Retina (tissue), 1 donor: ENCODE measurements at regions not wholly inside any gene's neighbourhood (a gene's known extent, or its start where the extent isn't known, plus 50 kb on each side); places are given as distances from the start of the nearest gene placed in this dataset.
A peak's percentile ranks its signal among the peaks of the same experiment; 100 is the strongest.

Experiments
- DNase-seq: peaks from one replicate; pipeline ENCODE4 v3.0.0-alpha.2; 2016

DNA sequence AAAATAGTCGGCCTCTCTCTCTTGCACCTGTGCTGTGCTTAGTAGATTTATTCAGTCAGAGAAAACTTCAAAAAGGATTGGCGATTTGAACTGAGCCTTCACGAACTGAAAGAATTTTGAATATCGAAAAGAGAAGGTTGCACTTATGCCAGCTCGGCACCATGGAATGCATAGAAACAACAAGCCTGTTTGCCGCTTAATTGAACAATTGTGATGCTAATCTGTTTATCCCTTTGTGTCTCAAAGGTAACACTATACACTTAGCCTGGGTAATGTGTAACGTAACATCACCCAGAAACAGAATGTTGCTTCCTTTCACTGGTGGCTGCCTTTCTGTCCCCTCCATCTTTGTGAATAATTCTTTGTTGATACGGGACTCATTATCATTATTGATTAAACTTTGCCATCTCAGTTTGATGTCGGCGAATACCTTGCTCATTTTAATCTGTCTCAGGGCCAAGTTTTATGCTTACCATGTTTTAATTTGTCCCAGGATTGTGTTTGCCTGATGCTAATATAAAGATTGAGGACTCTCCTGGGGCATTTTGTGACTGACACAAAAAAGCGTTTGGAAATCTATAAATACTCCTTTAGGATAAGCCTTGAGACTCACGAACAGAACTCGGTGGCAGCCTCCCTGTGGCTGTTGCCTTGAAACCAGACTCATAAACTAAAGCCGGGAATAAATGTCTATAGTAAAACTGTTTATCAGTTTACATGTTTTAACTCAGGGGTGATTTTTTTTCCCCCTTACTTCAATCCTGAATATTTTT lies 400.5 kb downstream of the RAPGEF2 start:
- no peak for DNase-seq

DNA sequence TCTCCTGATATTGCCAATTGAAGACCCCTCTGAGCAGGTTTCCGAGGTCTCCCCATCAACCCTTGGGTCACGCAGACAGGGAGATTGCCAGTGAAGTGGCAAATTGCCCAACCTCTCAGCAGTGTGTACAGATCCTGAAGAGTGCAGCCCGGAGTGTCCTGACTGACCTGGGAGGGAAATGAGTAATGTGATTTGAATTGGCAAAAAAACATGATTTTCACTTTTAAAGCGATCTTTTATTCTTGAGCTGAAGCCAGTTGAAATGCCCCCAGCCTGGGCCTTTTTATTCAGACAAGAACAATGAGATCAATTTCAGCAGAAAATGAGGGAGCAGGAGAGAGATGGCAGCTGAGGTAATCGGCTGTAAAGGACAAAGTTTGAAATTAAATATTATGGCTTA lies 401.8 kb downstream of the RAPGEF2 start:
- DNase-seq = peak; percentile 38

DNA sequence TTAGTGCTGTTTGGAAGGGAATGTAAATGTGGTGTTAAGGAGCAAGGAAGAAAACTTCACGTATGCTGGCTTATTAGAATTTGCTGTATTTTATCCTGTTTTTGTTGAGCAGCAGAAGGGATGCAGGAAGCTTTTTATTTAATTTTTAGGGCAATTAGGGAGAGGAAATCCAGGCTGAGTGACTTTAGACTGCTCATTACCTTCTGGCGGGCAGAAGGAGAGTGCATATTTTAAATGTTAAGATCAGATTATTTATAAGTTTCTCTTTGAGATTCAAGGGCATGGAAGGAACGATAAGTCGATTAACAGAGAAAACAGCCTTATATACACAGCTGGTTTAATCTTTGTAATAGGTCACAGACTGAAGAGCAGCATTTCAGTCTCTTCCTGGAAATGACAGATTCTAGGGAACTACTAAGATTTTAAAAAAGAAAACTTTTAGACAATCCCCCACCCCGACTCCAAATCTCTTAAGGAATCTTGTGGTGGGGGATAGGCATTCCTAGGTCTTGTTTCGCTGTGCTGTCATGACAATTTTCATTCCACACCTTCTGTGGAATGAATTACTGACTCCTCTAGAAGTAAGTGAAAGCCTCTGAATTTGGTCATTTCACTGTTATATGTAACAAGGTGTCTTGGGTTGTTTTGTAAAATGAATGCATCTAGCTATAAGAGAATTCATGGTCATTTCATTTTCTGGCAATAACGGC lies 402.5 kb downstream of the RAPGEF2 start:
- no peak for DNase-seq

DNA sequence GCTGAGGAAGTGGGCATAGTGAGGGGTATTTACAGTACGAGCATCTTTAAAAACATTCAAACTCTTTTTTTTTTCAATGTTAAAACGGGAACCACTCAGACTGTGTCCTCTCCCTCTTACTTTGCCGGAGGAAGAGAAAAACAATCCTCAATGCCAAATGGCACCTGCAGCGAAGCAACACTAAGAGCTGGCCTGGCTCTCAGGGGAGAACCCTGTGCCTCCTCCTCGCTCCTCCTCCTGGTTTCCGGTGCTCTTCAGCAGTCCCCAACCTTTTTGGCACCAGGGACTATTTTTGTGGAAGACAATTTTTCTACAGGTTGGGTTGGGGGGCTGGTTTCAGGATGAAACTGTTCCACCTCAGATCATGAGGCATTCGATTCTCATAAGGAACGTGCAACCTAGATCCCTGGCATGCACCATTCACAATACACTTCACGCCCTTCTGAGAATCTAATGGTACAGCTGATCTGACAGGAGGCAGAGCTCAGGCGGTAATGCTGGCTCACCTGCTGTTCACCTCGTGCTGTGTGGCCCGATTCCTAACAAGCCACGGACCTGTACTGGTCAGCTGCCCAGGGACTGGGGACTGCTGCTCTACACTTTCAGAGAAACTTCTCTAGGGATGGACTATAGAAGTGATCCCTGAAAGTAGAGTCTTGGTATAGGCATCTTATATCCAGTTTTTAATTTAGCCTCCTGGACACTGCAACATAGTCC lies 404.1 kb downstream of the RAPGEF2 start:
- DNase-seq = no peak

GRCh38 chr4:159508917-159509500 lies 406.1 kb downstream of the RAPGEF2 start:
- DNase-seq = no peak

DNA sequence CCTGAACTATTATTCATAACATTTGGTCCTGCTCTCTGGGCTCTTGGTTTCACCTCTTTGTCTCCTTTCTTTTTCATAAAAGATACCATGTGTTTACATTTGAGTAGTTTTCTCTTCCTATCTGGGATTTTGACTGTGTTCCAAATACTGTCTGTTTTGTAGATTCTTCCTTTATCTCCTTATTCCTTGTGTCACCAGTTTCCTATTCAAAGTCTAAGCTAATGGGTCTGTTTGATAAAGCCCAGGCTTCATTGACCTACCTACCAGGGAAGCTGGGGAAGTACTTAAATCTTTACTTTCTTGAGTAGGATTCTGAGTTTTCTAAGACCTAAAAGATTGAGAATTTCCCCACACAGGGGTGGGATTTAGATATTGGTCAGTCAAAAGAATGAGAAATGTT lies 409.5 kb downstream of the RAPGEF2 start:
- DNase-seq = no peak

DNA sequence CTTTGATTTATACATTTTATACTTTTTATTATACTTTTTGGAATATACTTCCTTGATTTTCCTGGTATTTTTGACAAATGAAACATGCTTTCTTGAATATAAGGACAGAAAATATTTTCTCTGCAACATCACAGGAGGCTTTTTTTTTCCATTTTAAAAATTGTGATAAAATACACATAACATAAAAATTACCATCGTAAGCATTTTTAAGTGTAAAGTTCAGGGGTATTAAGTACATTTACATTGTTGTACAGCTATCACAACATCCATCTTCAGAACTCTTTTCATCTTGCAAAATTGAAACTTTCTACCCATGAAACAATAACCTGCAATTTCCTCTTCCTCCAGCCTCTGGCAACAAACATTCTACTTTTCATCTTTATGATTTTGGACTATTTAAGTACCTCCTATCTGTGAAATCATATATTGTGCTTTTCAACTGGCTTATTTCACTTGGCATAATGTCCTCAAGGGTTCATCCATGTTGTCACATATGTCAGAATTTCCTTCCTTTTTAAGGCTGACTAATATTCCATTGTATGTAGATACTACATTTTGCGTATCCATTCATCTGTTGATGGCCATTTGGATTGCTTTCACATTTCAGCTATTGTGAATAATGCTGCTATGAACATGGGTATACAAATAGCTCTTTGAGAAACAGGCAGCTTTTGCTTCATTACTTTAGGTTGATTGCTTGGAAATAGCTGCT lies 412.6 kb downstream of the RAPGEF2 start:
- DNase-seq = no peak

DNA sequence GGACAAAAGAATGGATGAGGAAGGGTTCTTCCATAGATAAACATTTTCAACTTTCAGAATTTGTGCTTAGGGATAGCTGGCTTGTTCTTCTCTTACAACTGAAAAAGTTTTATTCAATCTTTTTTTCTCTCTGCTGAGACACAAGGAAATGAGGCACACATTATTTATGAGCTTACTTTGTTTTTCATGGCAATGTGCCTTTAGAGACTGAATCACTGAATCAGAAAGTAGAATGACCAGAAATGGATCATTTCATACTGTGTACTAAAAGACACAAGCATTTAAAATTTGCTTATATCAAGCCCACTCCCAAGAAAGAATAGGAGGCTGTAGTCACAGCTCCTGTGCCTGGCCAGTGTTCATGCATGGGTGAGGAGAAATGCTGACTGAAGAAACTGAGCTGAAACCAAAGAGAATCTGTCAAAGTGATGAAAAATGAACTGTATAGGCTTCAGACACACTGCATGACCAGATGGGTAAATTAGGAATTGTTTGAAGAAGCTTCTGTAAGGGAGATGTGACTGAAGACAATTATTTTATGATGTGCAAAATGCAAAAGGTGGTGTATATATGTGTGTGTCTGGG lies 413.8 kb downstream of the RAPGEF2 start:
- DNase-seq = no peak

DNA sequence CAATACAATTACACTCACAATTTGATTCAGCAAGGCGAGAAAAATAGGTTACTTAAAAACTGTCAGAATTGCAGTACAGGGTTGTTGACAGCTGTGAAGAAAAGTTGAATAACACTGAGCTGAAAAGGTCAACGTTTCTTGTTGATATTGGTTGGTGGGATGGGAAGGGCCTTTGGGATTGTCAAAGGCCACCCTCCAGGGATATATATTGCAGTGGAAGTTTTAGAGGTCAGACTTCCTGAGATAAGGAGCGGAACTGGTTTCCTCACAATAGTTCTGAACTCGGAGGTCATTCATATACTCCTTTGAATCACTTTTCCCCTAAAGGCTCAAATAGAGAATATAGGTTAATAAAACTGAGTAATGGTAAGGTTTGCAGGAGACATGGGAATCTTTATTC lies 417.2 kb downstream of the RAPGEF2 start:
- no peak for DNase-seq

GRCh38 chr4:159526172-159526571 lies 423.3 kb downstream of the RAPGEF2 start:
- DNase-seq = no peak

- no peak for DNase-seq
Observed at GRCh38 chr4:159534655-159535054, 431.8 kb downstream of the RAPGEF2 start.

GRCh38 chr4:159538556-159538955 lies 435.7 kb downstream of the RAPGEF2 start:
- DNase-seq = no peak

DNA sequence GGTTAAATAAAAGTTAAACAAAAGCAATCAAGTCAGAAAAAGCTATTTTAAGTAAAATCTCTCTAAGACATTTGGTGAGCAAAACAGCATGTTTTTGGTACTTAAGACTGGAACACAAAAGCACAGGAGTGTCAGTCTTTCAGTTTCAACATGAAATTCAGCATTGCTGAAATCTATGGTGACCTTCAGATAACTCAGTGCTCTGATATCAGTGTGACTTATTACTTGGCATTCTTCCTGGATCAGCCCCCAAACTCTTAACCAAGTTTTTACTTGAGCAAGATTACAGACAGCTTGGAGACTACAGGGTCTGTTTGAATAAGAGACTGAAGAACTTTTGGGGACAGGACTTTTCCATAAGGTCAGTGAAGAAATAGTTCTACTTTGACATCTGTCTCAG lies 437.2 kb downstream of the RAPGEF2 start:
- DNase-seq = no peak

DNA sequence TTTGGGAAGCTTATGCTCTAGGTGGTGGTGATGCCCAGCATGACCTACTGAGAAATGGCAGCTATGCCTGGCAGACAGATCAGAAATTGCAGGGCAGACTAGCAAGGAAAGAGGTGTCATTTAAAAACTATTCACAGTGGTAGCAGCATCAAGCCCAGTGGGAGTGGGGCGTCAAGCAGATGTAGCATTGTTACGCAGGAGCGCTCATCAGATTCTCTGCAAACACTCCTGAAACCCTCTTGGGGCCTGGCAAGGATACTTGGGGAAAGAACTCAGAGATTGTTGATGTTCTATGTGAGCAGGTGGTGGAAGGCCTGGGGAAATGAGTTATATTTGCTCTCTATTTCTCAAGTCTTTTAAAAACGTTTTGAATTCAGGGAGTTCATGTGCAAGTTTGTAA lies 437.6 kb downstream of the RAPGEF2 start:
- DNase-seq = no peak

DNA sequence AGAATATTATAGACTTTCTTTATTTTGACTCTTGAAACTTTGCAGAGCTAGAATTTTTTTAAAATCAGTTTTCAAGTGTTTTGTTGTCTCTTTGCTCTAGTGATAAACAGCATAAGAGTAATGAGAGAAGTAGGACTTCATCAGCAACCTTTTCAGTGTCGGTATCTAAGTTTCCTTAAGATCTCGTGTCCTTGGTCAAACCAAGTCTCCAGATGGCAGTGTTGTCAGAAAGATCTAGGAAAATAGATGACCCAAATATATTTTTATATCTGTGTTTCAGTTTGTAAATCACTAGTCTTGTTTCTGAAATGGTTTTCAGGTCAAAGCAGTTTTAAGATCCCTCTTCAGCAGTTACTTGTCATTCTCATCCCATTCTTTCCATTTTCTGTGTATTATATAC lies 438.3 kb downstream of the RAPGEF2 start:
- DNase-seq = no peak

DNA sequence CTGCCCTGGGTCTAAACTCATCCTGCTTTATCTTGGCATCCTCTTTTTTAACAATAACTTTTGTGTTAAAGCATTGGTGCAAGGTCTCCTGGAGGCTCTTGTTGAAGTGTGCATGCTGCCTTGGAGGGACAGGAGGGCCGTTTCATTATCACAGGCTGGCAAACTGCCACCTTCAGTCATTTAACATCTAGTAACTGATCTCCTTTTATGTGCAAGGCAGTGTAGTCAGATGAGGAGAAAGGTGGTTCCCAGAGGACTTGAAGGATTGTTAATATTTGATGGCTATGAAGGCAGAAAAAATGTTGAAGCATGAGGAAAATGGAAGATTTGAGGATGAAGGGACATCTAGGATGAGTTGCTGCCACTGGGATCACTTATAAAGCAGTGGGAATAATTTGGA lies 439.4 kb downstream of the RAPGEF2 start:
- DNase-seq = no peak

- DNase-seq = no peak
Observed at GRCh38 chr4:159543831-159544230, 441.0 kb downstream of the RAPGEF2 start.

DNA sequence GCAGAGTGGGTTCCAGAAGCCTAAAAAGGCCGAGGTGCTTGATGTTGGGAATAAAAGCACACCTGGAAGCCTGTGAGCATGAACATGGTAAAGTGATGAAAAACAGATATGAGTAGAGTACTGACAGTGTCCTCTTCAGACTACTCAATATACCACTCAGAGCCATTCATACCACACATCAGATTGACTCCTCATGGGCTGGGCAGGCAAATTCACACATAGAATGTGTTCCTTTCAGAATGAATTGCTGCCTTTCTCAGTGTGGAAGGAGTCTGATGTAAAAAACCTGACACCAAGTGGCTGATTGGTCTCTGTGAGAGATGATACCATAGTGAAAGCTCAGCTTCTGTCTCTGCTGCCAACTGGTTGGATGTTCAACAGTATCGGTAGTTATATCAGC lies 442.7 kb downstream of the RAPGEF2 start:
- DNase-seq = no peak

GRCh38 chr4:159547645-159548308 lies 444.9 kb downstream of the RAPGEF2 start:
- DNase-seq = no peak

DNA sequence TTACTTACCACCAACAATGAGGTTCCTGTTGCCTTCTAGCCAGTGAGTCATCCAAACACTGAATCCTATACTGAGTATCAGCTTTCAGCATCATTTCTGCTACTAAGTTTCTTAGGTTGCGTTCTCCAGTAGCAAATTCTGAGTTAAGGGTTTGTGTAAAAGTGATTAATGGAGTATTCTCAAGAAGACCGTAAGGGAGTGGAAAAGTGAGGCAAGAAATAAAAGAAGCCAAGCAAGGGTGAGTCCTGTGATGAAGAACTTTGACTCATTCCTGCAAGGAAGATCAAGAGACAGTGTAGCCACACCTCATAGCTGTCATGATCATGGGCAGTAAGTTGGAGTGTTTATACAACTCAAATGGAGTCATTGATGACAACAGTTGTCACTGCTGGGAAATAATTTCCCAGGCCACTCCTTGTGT lies 446.2 kb downstream of the RAPGEF2 start:
- DNase-seq = no peak

GRCh38 chr4:159551281-159551680 lies 448.4 kb downstream of the RAPGEF2 start:
- no peak for DNase-seq
